ENCODE measurements at regions not wholly inside any gene's neighbourhood (a gene's known extent, or its start where the extent isn't known, plus 50 kb on each side); places are given as distances from the start of the nearest gene placed in this dataset.
A peak's percentile ranks its signal among the peaks of the same experiment; 100 is the strongest.

DNA sequence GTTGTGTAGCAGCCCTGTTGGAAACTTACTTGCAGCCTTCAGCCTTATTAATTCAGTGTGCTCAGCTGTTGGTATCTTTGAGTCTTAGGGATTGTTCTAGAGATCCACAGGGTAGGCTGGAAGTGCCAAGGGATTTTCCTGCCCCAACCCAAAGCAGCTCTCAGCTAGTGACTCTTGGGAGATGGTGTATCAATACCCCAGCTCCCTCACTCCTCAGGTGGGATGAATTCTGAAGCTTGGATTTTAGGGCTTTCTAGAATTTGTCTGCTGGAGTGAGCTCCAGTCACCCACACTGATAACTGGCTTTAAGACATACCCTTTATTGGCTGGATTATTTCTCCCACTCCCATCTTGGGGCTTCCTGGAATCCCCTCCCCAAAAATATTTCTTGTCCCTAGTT is 493.0 kb downstream of the MN1 start:
- no peak for DNase-seq (ENCODE audit: low read depth)
- no peak for TF ChIP-seq CTCF (conservative IDR thresholded peaks at IDR 0.05; ENCODE audit: low read length)

GRCh38 chr22:27309697-27310096 is 491.9 kb downstream of the MN1 start:
- no peak for TF ChIP-seq CTCF (conservative IDR thresholded peaks at IDR 0.05; ENCODE audit: low read length)
- peak; percentile 33 for DNase-seq (ENCODE audit: low read depth)
- H3K4me3 ChIP-seq (ENCODE audit: low read length), result no peak overlapping the region

More for the DNA sequence above, 493.0 kb downstream of the MN1 start:
- no peak overlapping the region for H3K4me3 ChIP-seq (ENCODE audit: low read length)

- no peak for DNase-seq (ENCODE audit: low read depth)
- no peak for TF ChIP-seq CTCF (conservative IDR thresholded peaks at IDR 0.05; ENCODE audit: low read length)
- H3K4me3 ChIP-seq (ENCODE audit: low read length), result no peak overlapping the region
Measured at GRCh38 chr22:27310966-27311697, 490.4 kb downstream of the MN1 start.

DNA sequence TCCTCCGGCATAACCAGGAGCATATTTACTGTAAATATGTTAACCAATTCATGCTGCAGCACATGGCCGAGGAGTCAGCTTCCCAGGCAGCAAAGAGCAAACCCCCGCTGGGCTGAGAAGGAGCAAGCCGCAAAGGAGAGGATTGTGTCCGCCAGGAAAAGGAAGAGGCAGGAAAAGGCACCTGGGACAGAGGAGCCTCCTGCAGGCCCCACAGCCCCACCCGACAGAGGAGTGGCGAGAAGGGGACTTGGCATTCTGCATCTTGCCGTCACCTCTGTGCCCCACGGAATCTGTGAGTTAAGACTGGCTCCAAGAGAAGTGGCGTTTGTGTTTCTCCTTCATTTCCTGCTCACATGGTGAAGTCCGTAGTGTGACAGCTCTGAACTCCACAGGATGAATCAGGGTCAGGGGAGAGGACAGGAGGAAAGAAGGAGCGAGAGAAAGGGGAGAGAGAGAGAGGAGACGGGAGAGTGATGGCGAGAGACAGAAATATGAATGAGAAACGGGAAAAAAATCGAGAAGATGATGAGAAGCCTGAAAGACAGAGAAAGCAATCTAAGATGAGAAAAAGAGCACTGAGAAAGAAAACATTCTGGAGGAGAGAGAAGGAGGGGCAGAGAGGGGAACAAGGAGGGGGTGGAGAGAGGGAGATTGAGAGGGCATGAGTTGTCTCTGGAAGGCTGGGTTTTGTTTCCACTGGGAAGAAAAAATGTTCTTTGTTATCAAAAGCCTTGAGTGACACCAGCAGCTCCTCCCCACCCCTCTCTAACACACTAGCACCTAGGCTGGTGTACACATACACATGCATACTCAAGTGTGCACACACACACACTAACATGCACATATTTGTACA is 489.6 kb downstream of the MN1 start:
- no peak for DNase-seq (ENCODE audit: low read depth)
- H3K4me3 ChIP-seq (ENCODE audit: low read length), result no peak overlapping the region
- no peak for TF ChIP-seq CTCF (conservative IDR thresholded peaks at IDR 0.05; ENCODE audit: low read length)

DNA sequence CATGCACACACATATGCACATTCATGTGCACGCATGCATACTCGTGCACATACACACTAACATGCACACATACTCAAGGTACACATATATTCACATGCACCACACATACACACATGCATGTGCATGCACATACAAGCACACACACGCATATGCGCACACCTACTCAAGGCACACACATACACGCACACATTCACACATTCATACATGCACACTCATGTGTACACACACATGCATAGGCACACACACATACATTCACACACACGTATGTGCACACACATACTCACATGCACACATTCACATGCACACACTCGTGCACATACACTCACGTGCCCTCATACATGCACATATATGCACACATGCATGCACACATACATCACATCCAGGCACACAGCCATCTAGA is 489.0 kb downstream of the MN1 start:
- no peak for DNase-seq (ENCODE audit: low read depth)
- H3K4me3 ChIP-seq (ENCODE audit: low read length), result no peak overlapping the region
- TF ChIP-seq CTCF (conservative IDR thresholded peaks at IDR 0.05; ENCODE audit: low read length), result no peak

- no peak overlapping the region for H3K4me3 ChIP-seq (ENCODE audit: low read length)
- DNase-seq (ENCODE audit: low read depth), result no peak
- TF ChIP-seq CTCF (conservative IDR thresholded peaks at IDR 0.05; ENCODE audit: low read length), result no peak
Measured at GRCh38 chr22:27312966-27313855, 488.3 kb downstream of the MN1 start.

Measured in AG10803 (cell line).